ENCODE measurements at regions not wholly inside any gene's neighbourhood (a gene's known extent, or its start where the extent isn't known, plus 50 kb on each side); places are given as distances from the start of the nearest gene placed in this dataset.

GRCh38 chr20:61056627-61057442 is 195.2 kb upstream of the CDH4 start:
- POLR2A ChIA-PET (ENCODE audit: unreplicated experiment) = no interaction called here
- in situ Hi-C loops (cut with MboI; ENCODE audit: low sequenced_read_pairs) = no loop called here

More at GRCh38 chr20:61056627-61057442, 195.2 kb upstream of the CDH4 start:
- CTCF ChIA-PET = no interaction called here
- Histone ChIP-seq H3K18ac (ENCODE audit: low read depth, low read length) (no peak overlapping the region), H3K4me3 (ENCODE audit: insufficient read depth, low read depth, low read length) (no peak overlapping the region), H3K36me3 (ENCODE audit: control insufficient read depth, insufficient read depth, low read length) (no peaks in the 10 kb centered on the region), H2BK120ac (ENCODE audit: low read depth, low read length) (no peak overlapping the region), H4K5ac (ENCODE audit: low read depth, low read length) (no peak overlapping the region), H3K4me1 (ENCODE audit: control insufficient read depth, insufficient read depth, low read length) (no peaks in the 10 kb centered on the region), H3K4me2 (ENCODE audit: low read depth, low read length) (no peak overlapping the region), H4K91ac (ENCODE audit: insufficient read depth, low read depth, low read length) (no peak overlapping the region), H2AK5ac (ENCODE audit: low read depth, low read length) (no peak overlapping the region), H3K27ac (ENCODE audit: insufficient read depth, low read length) (no peak overlapping the region), H3K27me3 (ENCODE audit: control insufficient read depth, insufficient read depth, low read length) (no peaks in the 10 kb centered on the region), H3K56ac (ENCODE audit: extremely low read depth, insufficient read depth, low read length) (no peak overlapping the region), H4K20me1 (ENCODE audit: insufficient read depth, low read length) (no peaks in the 10 kb centered on the region), H2BK15ac (ENCODE audit: low read depth, low read length) (no peak overlapping the region), H4K8ac (ENCODE audit: low read depth in 2 of 2, low read length in 2 of 2) (no peak overlapping the region), H2AK9ac (replicated peaks; ENCODE audit: low read depth, low read length, poor library complexity) (no peak overlapping the region), H3K4ac (ENCODE audit: low read depth, low read length) (no peak overlapping the region), H3K14ac (replicated peaks; ENCODE audit: low read depth, low read length) (no peak overlapping the region), H3K79me1 (ENCODE audit: low read depth in 1 of 2, low read length in 2 of 2) (no peaks in the 10 kb centered on the region), H3K9me3 (ENCODE audit: control insufficient read depth, insufficient read depth, low read length) (peaks cover 9% of the 10 kb centered on the region; the same call in 1 of the 2 replicates), H2BK5ac (ENCODE audit: low read depth, low read length, poor library complexity, severe bottlenecking) (no peak overlapping the region), H2BK20ac (ENCODE audit: low read depth, low read length) (no peak overlapping the region), H3K9ac (ENCODE audit: low read depth, low read length) (no peak overlapping the region), H2AFZ (replicated peaks; ENCODE audit: low read length, poor library complexity) (no peak overlapping the region), H3K9me1 (ENCODE audit: insufficient read depth, low read length) (no peaks in the 10 kb centered on the region), H3K23ac (ENCODE audit: low read depth, low read length) (no peak overlapping the region)
- BruUV-seq (replicated peaks) = no TSS peak
- ATAC-seq (ENCODE audit: low read depth) = no peak
- 30% methylated on average over 7 of the region's 16 CpGs; no CpG with 5 or more reads in 1 of the 2 experiments for WGBS, 2 experiments (ENCODE audit: extremely low coverage in 2 of 2, insufficient read length in 1 of 2)
- intact Hi-C loops (cut with micrococcal nuclease) (no loop called here), dilution Hi-C loops (cut with HindIII; ENCODE audit: low sequenced_read_pairs, unreplicated experiment) (no loop called here)
- no peak for DNase-seq
- no peak for TF ChIP-seq USF2 (IDR thresholded peaks at IDR 0.05; ENCODE audit: low read depth, low read length)
- no peak for TF ChIP-seq CEBPB (IDR thresholded peaks at IDR 0.05; ENCODE audit: low read depth, low read length)
- no peak for TF ChIP-seq NFE2L2 (IDR thresholded peaks at IDR 0.05; ENCODE audit: low read depth, low read length)
- no peak for TF ChIP-seq MAFK (IDR thresholded peaks at IDR 0.05; ENCODE audit: low read depth, low read length)
- TF ChIP-seq RCOR1 (IDR thresholded peaks at IDR 0.05; ENCODE audit: insufficient replicate concordance, low read length) = no peak
- no peak for TF ChIP-seq MXI1 (IDR thresholded peaks at IDR 0.05; ENCODE audit: borderline replicate concordance, low read depth, low read length)
- TF ChIP-seq FOS (IDR thresholded peaks at IDR 0.05; ENCODE audit: low read depth, low read length) = no peak
- no peak for TF ChIP-seq RFX5 (IDR thresholded peaks at IDR 0.05; ENCODE audit: low read depth, low read length)
- no peak for TF ChIP-seq CTCF (conservative IDR thresholded peaks at IDR 0.05; ENCODE audit: low read depth, low read length)
- TF ChIP-seq CHD1 (IDR thresholded peaks at IDR 0.05; ENCODE audit: low read depth, low read length) = no peak
- no peak for TF ChIP-seq BHLHE40 (IDR thresholded peaks at IDR 0.05; ENCODE audit: low read depth, low read length)
- TF ChIP-seq RAD21 (IDR thresholded peaks at IDR 0.05; ENCODE audit: low read length) = no peak
- no peak for TF ChIP-seq POLR2A (IDR thresholded peaks at IDR 0.05; ENCODE audit: low read depth, low read length)
- no peak for TF ChIP-seq ELK1 (IDR thresholded peaks at IDR 0.05; ENCODE audit: borderline replicate concordance, low read depth, low read length)
